H1 (cell line): ENCODE measurements at regions not wholly inside any gene's neighbourhood (a gene's known extent, or its start where the extent isn't known, plus 50 kb on each side); places are given as distances from the start of the nearest gene placed in this dataset.

Experiments
- CTCF ChIA-PET: fragments of 300-600 bp; sonication (Branson Sonifier 250); formaldehyde crosslinking; loops from one replicate; lab custom pipeline; 2021; ENCODE audit not compliant: partially characterized antibody; lab: Charles Lee
- POLR2A ChIA-PET: fragments of 300-600 bp; sonication (Branson Sonifier 250); formaldehyde crosslinking; loops from one replicate; lab custom pipeline; 2021; ENCODE audit warnings: inconsistent platforms; ENCODE audit not compliant: partially characterized antibody; lab: Charles Lee
- DNase-seq, 2 experiments: peaks; one replicate each; pipeline versions ENCODE4 v3.0.0 to v3.0.0-alpha.2; 2010 to 2022; ENCODE audit warnings: low spot score in 2 of 2, low read depth in 1 of 2, mixed read lengths in 1 of 2
- FAIRE-seq: peaks from 2 replicates; lab custom pipeline; 2011; peaks lifted over from hg19 to GRCh38; lab: Jason Lieb, UNC
- H2AFZ ChIP-seq: 2 replicates; pipeline ENCODE4 v1.8.1; 2012; ENCODE audit warnings: low read length, inconsistent platforms
- H2AK5ac ChIP-seq: 2 replicates; pipeline ENCODE4 v1.6.1; 2013; ENCODE audit warnings: low read depth, low read length
- H2BK120ac ChIP-seq: replicated peaks from 2 replicates; pipeline ENCODE3; 2013; ENCODE audit warnings: low read depth, low read length, inconsistent platforms
- H2BK12ac ChIP-seq: 2 replicates; pipeline ENCODE4 v1.6.1; 2013; ENCODE audit warnings: low read depth, low read length
- H2BK15ac ChIP-seq: 2 replicates; pipeline ENCODE4 v1.6.1; 2013; ENCODE audit warnings: low read length
- H2BK20ac ChIP-seq: 2 replicates; pipeline ENCODE4 v1.6.1; 2013; ENCODE audit warnings: low read length
- H2BK5ac ChIP-seq: 2 replicates; pipeline ENCODE4 v1.6.1; 2013; ENCODE audit warnings: low read depth, low read length
- H3K14ac ChIP-seq: 2 replicates; pipeline ENCODE4 v1.6.1; 2013; ENCODE audit warnings: inconsistent platforms; ENCODE audit not compliant: insufficient read length
- H3K18ac ChIP-seq: 2 replicates; pipeline ENCODE4 v1.6.1; 2013; ENCODE audit warnings: low read length; ENCODE audit errors: extremely low read depth
- H3K23ac ChIP-seq: 2 replicates; pipeline ENCODE4 v1.6.1; 2013; ENCODE audit warnings: inconsistent platforms; ENCODE audit not compliant: insufficient read length
- H3K23me2 ChIP-seq: 2 replicates; pipeline ENCODE4 v1.6.1; 2013; ENCODE audit warnings: low read depth, low read length
- H3K27ac ChIP-seq: 2 replicates; pipeline ENCODE4 v1.6.1; 2011; ENCODE audit warnings: low read depth, low read length, inconsistent platforms
- H3K27me3 ChIP-seq, 4 experiments: replicated peaks in 1 of 4; 1 replicate in 1 of 4; 2 replicates in 3 of 4; pipeline versions ENCODE4 v1.6.1 to v1.8.1; 2011 to 2013; ENCODE audit warnings: low read length in 3 of 4, mild to moderate bottlenecking in 3 of 4, inconsistent platforms in 2 of 4, mixed read lengths in 2 of 4, moderate library complexity in 1 of 4; ENCODE audit not compliant: control insufficient read depth in 3 of 4, insufficient read depth in 3 of 4; ENCODE audit errors: extremely low read depth in 1 of 4
- H3K36me3 ChIP-seq, 4 experiments: 2 replicates each; pipeline versions ENCODE4 v1.6.1 to v1.8.1; 2011 to 2013; ENCODE audit warnings: mild to moderate bottlenecking in 4 of 4, low read length in 3 of 4, moderate library complexity in 2 of 4, control low read depth in 1 of 4, inconsistent platforms in 1 of 4; ENCODE audit not compliant: insufficient read depth in 4 of 4, control insufficient read depth in 2 of 4
- H3K4ac ChIP-seq: replicated peaks from 2 replicates; pipeline ENCODE3; 2013; ENCODE audit warnings: low read length, low read depth, mixed read lengths, inconsistent platforms; ENCODE audit not compliant: insufficient read length
- H3K4me1 ChIP-seq, 4 experiments: replicated peaks in 1 of 4; 1 replicate in 1 of 4; 2 replicates in 3 of 4; pipeline versions ENCODE4 v1.6.1 to v1.8.1; 2011 to 2013; ENCODE audit warnings: low read length in 3 of 4, inconsistent platforms in 2 of 4, mixed read lengths in 1 of 4; ENCODE audit not compliant: insufficient read depth in 4 of 4, control insufficient read depth in 3 of 4
- H3K4me2 ChIP-seq, 2 experiments: 2 replicates each; pipeline versions ENCODE4 v1.6.1 to v1.8.1; 2011 to 2013; ENCODE audit warnings: low read depth in 2 of 2, low read length in 2 of 2, control low read depth in 1 of 2, inconsistent platforms in 1 of 2, mild to moderate bottlenecking in 1 of 2; ENCODE audit not compliant: insufficient read depth in 1 of 2
- H3K4me3 ChIP-seq, 4 experiments: fragments of 200-600, 300-600 bp in 1 of 4; sonication (generic), shearing (Covaris generic), sonication (Bioruptor Twin) in 1 of 4; 2 replicates each; pipeline versions ENCODE4 v1.5.1 to v1.8.1; 2011 to 2016; ENCODE audit warnings: low read length in 4 of 4, low read depth in 3 of 4, control low read depth in 2 of 4, inconsistent platforms in 2 of 4, mild to moderate bottlenecking in 2 of 4, mixed read lengths in 1 of 4, moderate library complexity in 1 of 4; ENCODE audit not compliant: insufficient read depth in 2 of 4; ENCODE audit errors: extremely low read depth in 1 of 4
- H3K56ac ChIP-seq: replicated peaks from 2 replicates; pipeline ENCODE3; 2013; ENCODE audit warnings: low read depth, mild to moderate bottlenecking, mixed read lengths, low read length, inconsistent platforms; ENCODE audit not compliant: insufficient read length
- H3K79me1 ChIP-seq: 2 replicates; pipeline ENCODE4 v1.6.1; 2013; ENCODE audit warnings: low read depth, low read length, control low read depth
- H3K79me2 ChIP-seq, 2 experiments: 2 replicates each; pipeline versions ENCODE4 v1.6.1 to v1.8.1; 2012 to 2013; ENCODE audit warnings: low read length in 2 of 2, mild to moderate bottlenecking in 2 of 2, inconsistent platforms in 1 of 2; ENCODE audit not compliant: insufficient read depth in 2 of 2, control insufficient read depth in 1 of 2
- H3K9ac ChIP-seq, 4 experiments: replicated peaks in 1 of 4; 1 replicate in 1 of 4; 2 replicates in 3 of 4; pipeline versions ENCODE4 v1.6.1 to v1.8.1; 2011 to 2013; ENCODE audit warnings: low read depth in 3 of 4, low read length in 3 of 4, control low read depth in 2 of 4, mild to moderate bottlenecking in 2 of 4, moderate library complexity in 2 of 4, inconsistent platforms in 1 of 4; ENCODE audit errors: extremely low read depth in 1 of 4
- H3K9me3 ChIP-seq, 2 experiments: 2 replicates each; pipeline versions ENCODE4 v1.6.1 to v1.8.1; 2012 to 2013; ENCODE audit warnings: mild to moderate bottlenecking in 2 of 2, moderate library complexity in 2 of 2, control low read depth in 1 of 2, inconsistent platforms in 1 of 2, low read depth in 1 of 2, low read length in 1 of 2, mixed read lengths in 1 of 2; ENCODE audit not compliant: insufficient read depth in 2 of 2
- H4K20me1 ChIP-seq, 2 experiments: replicated peaks in 1 of 2; 2 replicates each; pipeline versions ENCODE3 to v1.8.1; 2011 to 2013; ENCODE audit warnings: inconsistent platforms in 2 of 2, low read length in 2 of 2, mild to moderate bottlenecking in 1 of 2; ENCODE audit not compliant: insufficient read depth in 2 of 2, control insufficient read depth in 1 of 2
- H4K5ac ChIP-seq: 2 replicates; pipeline ENCODE4 v1.6.1; 2013; ENCODE audit warnings: low read length, low read depth, mixed read lengths, inconsistent platforms; ENCODE audit not compliant: insufficient read length
- H4K8ac ChIP-seq: 2 replicates; pipeline ENCODE4 v1.8.0; 2013; ENCODE audit warnings: mild to moderate bottlenecking, moderate library complexity, low read length, inconsistent platforms; ENCODE audit not compliant: insufficient read depth; ENCODE audit errors: extremely low read depth
- H4K91ac ChIP-seq: replicated peaks from 2 replicates; pipeline ENCODE3; 2013; ENCODE audit warnings: low read length, mixed read lengths, inconsistent platforms; ENCODE audit not compliant: insufficient read length
- CREB1 ChIP-seq: IDR thresholded peaks from 2 replicates; pipeline ENCODE4 v1.6.1; 2012; ENCODE audit warnings: inconsistent platforms
- E2F6 ChIP-seq: IDR thresholded peaks from 2 replicates; pipeline ENCODE4 v1.6.1; 2012; ENCODE audit warnings: inconsistent platforms
- HDAC2 ChIP-seq, 2 experiments: fragments of 300-600 bp in 1 of 2; sonication (generic) in 1 of 2; IDR thresholded peaks; 2 replicates each; pipeline ENCODE4 v1.6.1; 2011 to 2012; ENCODE audit warnings: low read depth in 2 of 2, low read length in 2 of 2, mild to moderate bottlenecking in 2 of 2, moderate library complexity in 2 of 2, borderline replicate concordance in 1 of 2, inconsistent platforms in 1 of 2
- PHF8 ChIP-seq: fragments of 200-600 bp; sonication (generic); conservative IDR thresholded peaks from 2 replicates; pipeline ENCODE4 v1.7.1; 2012; ENCODE audit warnings: low read depth, mild to moderate bottlenecking, inconsistent platforms, low read length, moderate library complexity
- POU5F1 ChIP-seq: IDR thresholded peaks from 2 replicates; pipeline ENCODE4 v1.6.1; 2011; ENCODE audit warnings: low read depth, mild to moderate bottlenecking, low read length, moderate library complexity
- RFX5 ChIP-seq: IDR thresholded peaks from 2 replicates; pipeline ENCODE4 v1.6.1; 2011; ENCODE audit warnings: low read depth, low read length, improper control_type of control experiment, borderline replicate concordance
- TBP ChIP-seq: IDR thresholded peaks from 2 replicates; pipeline ENCODE4 v1.6.1; 2011; ENCODE audit warnings: low read depth, low read length, improper control_type of control experiment
- WGBS, 2 experiments: shearing (Covaris generic) in 1 of 2; methylation state at CpG; one replicate each; pipeline versions ENCODE4 v1.1.6 to v1.1.7; 2013 to 2015; ENCODE audit warnings: low lambda C conversion rate in 2 of 2, mixed read lengths in 2 of 2, inconsistent platforms in 1 of 2, low coverage in 1 of 2, missing lambda C conversion rate in 1 of 2; ENCODE audit not compliant: insufficient replicate concordance in 2 of 2, insufficient coverage in 1 of 2, insufficient read length in 1 of 2; ENCODE audit errors: extremely low coverage in 1 of 2, missing lambda C conversion rate in 1 of 2; 5-methylcytosine and 5-hydroxymethylcytosine counted together

- Histone ChIP-seq H2BK5ac (no peak overlapping the region), H3K79me1 (no peaks in the 10 kb centered on the region), H2AK5ac (no peak overlapping the region), H3K4me2 (no peak overlapping the region), H3K4ac (no peak overlapping the region), H3K56ac (no peak overlapping the region), H3K18ac (no peak overlapping the region), H3K79me2 (no peaks in the 10 kb centered on the region), H2AFZ (no peak overlapping the region), H3K4me1 (no peaks in the 10 kb centered on the region), H2BK15ac (no peak overlapping the region), H3K23me2 (no peaks in the 10 kb centered on the region), H4K20me1 (no peaks in the 10 kb centered on the region), H4K8ac (no peak overlapping the region), H4K91ac (no peak overlapping the region), H3K9me3 (no peaks in the 10 kb centered on the region), H3K27me3 (no peaks in the 10 kb centered on the region), H3K9ac (no peak overlapping the region), H2BK20ac (no peak overlapping the region), H3K14ac (no peak overlapping the region), H3K27ac (no peak overlapping the region), H3K36me3 (no peaks in the 10 kb centered on the region), H2BK12ac (no peak overlapping the region), H3K23ac (no peak overlapping the region), H4K5ac (no peak overlapping the region), H3K4me3 (no peak overlapping the region), H2BK120ac (no peak overlapping the region)
- FAIRE-seq (no peak), DNase-seq (no peak)
- no peak for TF ChIP-seq TBP
- no peak for TF ChIP-seq PHF8
- TF ChIP-seq E2F6 = no peak
- no peak for TF ChIP-seq CREB1
- no peak for TF ChIP-seq HDAC2 (IDR thresholded peaks at IDR 0.05; ENCODE audit: borderline replicate concordance in 1 of 2, low read depth in 2 of 2, low read length in 2 of 2)
- no peak for TF ChIP-seq RFX5
- no peak for TF ChIP-seq POU5F1
- POLR2A ChIA-PET = no interaction called here
- CTCF ChIA-PET = no interaction called here
- 91% methylated on average over 3 of the region's 3 CpGs; no CpG with 5 or more reads in 1 of the 2 experiments for WGBS, 2 experiments
Observed at GRCh38 chr2:67471681-67472080, 74.5 kb downstream of the ETAA1 start.
